Calu3 (cell line): ENCODE measurements at regions not wholly inside any gene's neighbourhood (a gene's known extent, or its start where the extent isn't known, plus 50 kb on each side); places are given as distances from the start of the nearest gene placed in this dataset.

Source experiments
- BruUV-seq: library from RNA; stranded (reverse); fragments of 400-500 nt; replicated peaks from 2 replicates; lab custom pipeline; 2021; lab: Mats Ljungman, UMichigan
- CTCF ChIA-PET: fragments of 300-600 bp; sonication (Branson Sonifier 250); formaldehyde crosslinking; loops from one replicate; lab custom pipeline; 2022; ENCODE audit warnings: antibody characterized with exemption; lab: Charles Lee
- DNase-seq: peaks from one replicate; pipeline ENCODE4 v3.0.0; 2022
- H3K27ac Mint-ChIP-seq: one replicate; pipeline ENCODE4 v1.8.0; 2022; ENCODE audit warnings: mixed read lengths; ENCODE audit not compliant: unreplicated experiment
- H3K27me3 Mint-ChIP-seq: one replicate; pipeline ENCODE4 v1.8.0; 2022; ENCODE audit warnings: mixed read lengths; ENCODE audit not compliant: unreplicated experiment
- H3K36me3 Mint-ChIP-seq: one replicate; pipeline ENCODE4 v1.8.0; 2022; ENCODE audit warnings: mild to moderate bottlenecking, moderate library complexity, mixed read lengths; ENCODE audit not compliant: insufficient read depth, unreplicated experiment
- H3K4me1 Mint-ChIP-seq: one replicate; pipeline ENCODE4 v1.8.0; 2022; ENCODE audit warnings: mild to moderate bottlenecking, low read depth, mixed read lengths; ENCODE audit not compliant: unreplicated experiment
- H3K4me3 Mint-ChIP-seq: one replicate; pipeline ENCODE4 v1.8.0; 2022; ENCODE audit warnings: mild to moderate bottlenecking, low read depth, moderate library complexity, mixed read lengths; ENCODE audit not compliant: unreplicated experiment
- H3K9me3 Mint-ChIP-seq: one replicate; pipeline ENCODE4 v1.8.0; 2022; ENCODE audit warnings: low read depth, mixed read lengths; ENCODE audit not compliant: unreplicated experiment
- CTCF ChIP-seq: fragments of 200-600 bp; IDR thresholded peaks from one replicate; pipeline ENCODE4 v1.8.0; 2022; ENCODE audit warnings: antibody characterized with exemption; ENCODE audit not compliant: unreplicated experiment
- intact Hi-C: fragments of 100-400 bp; cut with micrococcal nuclease; formaldehyde crosslinking; loops from one replicate; pipeline ENCODE4 v1.10.0; 2022; ENCODE audit not compliant: unreplicated experiment

- intact Hi-C loops = no loop called here
- H3K27ac Mint-ChIP-seq = no peak overlapping the region
- TF ChIP-seq CTCF = no peak
- H3K4me1 Mint-ChIP-seq = no peaks in the 10 kb centered on the region
- BruUV-seq = no TSS peak
- no peak overlapping the region for H3K4me3 Mint-ChIP-seq
- H3K36me3 Mint-ChIP-seq = no peaks in the 10 kb centered on the region
- H3K9me3 Mint-ChIP-seq = peaks cover 10% of the 10 kb centered on the region
- no peak for DNase-seq
- no peaks in the 10 kb centered on the region for H3K27me3 Mint-ChIP-seq
- CTCF ChIA-PET = no interaction called here
These were observed 51.3 kb upstream of the MAOA start for GRCh38 chrX:43604753-43605152.

GRCh38 chrX:43605351-43605750 is 50.7 kb upstream of the MAOA start:
- no peak overlapping the region for H3K27ac Mint-ChIP-seq
- no peaks in the 10 kb centered on the region for H3K27me3 Mint-ChIP-seq
- no peaks in the 10 kb centered on the region for H3K36me3 Mint-ChIP-seq
- intact Hi-C loops = no loop called here
- CTCF ChIA-PET = no interaction called here
- BruUV-seq = no TSS peak
- TF ChIP-seq CTCF = no peak
- peaks cover 10% of the 10 kb centered on the region for H3K9me3 Mint-ChIP-seq
- no peaks in the 10 kb centered on the region for H3K4me1 Mint-ChIP-seq
- no peak overlapping the region for H3K4me3 Mint-ChIP-seq
- DNase-seq = no peak
